IPS-15b (cell line): ENCODE measurements at regions not wholly inside any gene's neighbourhood (a gene's known extent, or its start where the extent isn't known, plus 50 kb on each side); places are given as distances from the start of the nearest gene placed in this dataset.

ENCODE experiments used
- H3K27me3 ChIP-seq: one replicate; pipeline ENCODE4 v1.6.1; 2013; ENCODE audit warnings: low read length; ENCODE audit not compliant: control insufficient read depth, insufficient read depth
- H3K36me3 ChIP-seq: one replicate; pipeline ENCODE4 v1.6.1; 2013; ENCODE audit warnings: low read length; ENCODE audit not compliant: control insufficient read depth, insufficient read depth
- H3K4me1 ChIP-seq: one replicate; pipeline ENCODE4 v1.6.1; 2013; ENCODE audit warnings: mild to moderate bottlenecking, low read length; ENCODE audit not compliant: control insufficient read depth, insufficient read depth
- H3K4me3 ChIP-seq: one replicate; pipeline ENCODE4 v1.5.1; 2013; ENCODE audit warnings: low read depth, low read length
- H3K9ac ChIP-seq: one replicate; pipeline ENCODE4 v1.6.1; 2013; ENCODE audit warnings: low read depth, mild to moderate bottlenecking, low read length
- H3K9me3 ChIP-seq: one replicate; pipeline ENCODE4 v1.6.1; 2013; ENCODE audit warnings: mild to moderate bottlenecking, low read length; ENCODE audit not compliant: control insufficient read depth, insufficient read depth

DNA sequence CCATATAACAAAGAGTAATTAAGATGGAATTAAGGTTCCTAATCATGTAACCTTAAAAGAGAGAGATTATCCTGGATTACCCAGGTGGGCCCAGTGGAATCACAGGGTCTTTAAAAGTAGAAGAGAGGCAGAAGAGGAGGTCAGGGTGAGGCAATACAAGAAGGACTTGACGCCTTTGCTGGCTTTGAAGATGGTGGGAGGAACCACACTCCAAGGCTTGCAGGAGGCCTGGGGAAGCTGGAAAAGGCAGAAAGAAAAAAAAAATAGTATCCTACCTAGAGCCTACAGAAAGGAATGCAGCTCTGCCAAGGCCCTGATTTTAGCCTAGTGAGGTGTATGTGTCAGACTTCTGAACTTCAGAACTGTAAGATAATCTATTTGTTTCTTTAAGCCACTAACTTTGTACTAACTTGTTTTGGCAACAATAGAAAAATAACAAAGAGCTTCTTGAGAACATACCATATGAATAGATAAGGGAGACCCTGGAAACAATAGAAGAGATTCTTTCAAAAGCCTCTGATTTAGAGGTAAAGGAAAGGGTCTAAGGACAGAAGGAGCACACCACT is 229.9 kb upstream of the TTC29 start:
- Histone ChIP-seq H3K4me3 (no peak overlapping the region), H3K9ac (no peak overlapping the region), H3K4me1 (no peaks in the 10 kb centered on the region), H3K36me3 (no peaks in the 10 kb centered on the region), H3K27me3 (no peaks in the 10 kb centered on the region), H3K9me3 (no peaks in the 10 kb centered on the region)

DNA sequence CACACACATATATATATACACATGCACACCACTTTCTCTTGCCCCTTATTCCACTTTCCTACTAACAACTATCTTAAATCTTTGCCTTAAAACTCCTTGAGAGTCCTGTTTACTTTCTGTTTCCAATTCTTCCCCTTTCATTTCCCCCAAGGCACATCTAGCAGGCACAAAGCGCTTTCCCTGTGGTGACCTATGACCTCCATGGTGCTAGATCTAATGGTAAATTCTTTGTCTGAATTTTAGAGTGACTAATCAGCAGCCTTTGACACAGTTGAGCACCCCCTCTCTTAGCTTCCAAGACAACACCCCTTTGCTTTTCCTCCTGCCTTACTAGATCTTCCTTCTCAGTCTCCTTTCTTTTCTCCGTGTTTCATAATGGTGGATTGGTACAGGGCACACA is 236.4 kb upstream of the TTC29 start:
- no peaks in the 10 kb centered on the region for H3K4me1 ChIP-seq
- H3K36me3 ChIP-seq: no peaks in the 10 kb centered on the region
- no peaks in the 10 kb centered on the region for H3K9me3 ChIP-seq
- H3K9ac ChIP-seq: no peak overlapping the region
- no peaks in the 10 kb centered on the region for H3K27me3 ChIP-seq
- no peak overlapping the region for H3K4me3 ChIP-seq

GRCh38 chr4:147192679-147193078 is 247.0 kb upstream of the TTC29 start:
- H3K4me1 ChIP-seq: no peaks in the 10 kb centered on the region
- no peaks in the 10 kb centered on the region for H3K36me3 ChIP-seq
- no peak overlapping the region for H3K4me3 ChIP-seq
- no peaks in the 10 kb centered on the region for H3K9me3 ChIP-seq
- H3K27me3 ChIP-seq: no peaks in the 10 kb centered on the region
- H3K9ac ChIP-seq: no peak overlapping the region

GRCh38 chr4:147194114-147194513 is 248.4 kb upstream of the TTC29 start:
- Histone ChIP-seq H3K4me1 (peaks cover 7% of the 10 kb centered on the region), H3K4me3 (no peak overlapping the region), H3K9ac (no peak overlapping the region), H3K36me3 (no peaks in the 10 kb centered on the region), H3K27me3 (no peaks in the 10 kb centered on the region), H3K9me3 (no peaks in the 10 kb centered on the region)

GRCh38 chr4:147194604-147195003 is 248.9 kb upstream of the TTC29 start:
- H3K27me3 ChIP-seq: no peaks in the 10 kb centered on the region
- H3K9me3 ChIP-seq: no peaks in the 10 kb centered on the region
- H3K9ac ChIP-seq: no peak overlapping the region
- H3K36me3 ChIP-seq: no peaks in the 10 kb centered on the region
- H3K4me1 ChIP-seq: peaks cover 7% of the 10 kb centered on the region
- no peak overlapping the region for H3K4me3 ChIP-seq

- H3K4me3 ChIP-seq: no peak overlapping the region
- peaks cover 7% of the 10 kb centered on the region for H3K4me1 ChIP-seq
- H3K27me3 ChIP-seq: no peaks in the 10 kb centered on the region
- H3K9me3 ChIP-seq: no peaks in the 10 kb centered on the region
- H3K9ac ChIP-seq: no peak overlapping the region
- no peaks in the 10 kb centered on the region for H3K36me3 ChIP-seq
Measured at GRCh38 chr4:147195386-147195785, 249.7 kb upstream of the TTC29 start.

GRCh38 chr4:147198411-147199051 is 252.9 kb upstream of the TTC29 start:
- Histone ChIP-seq H3K9me3 (no peaks in the 10 kb centered on the region), H3K27me3 (no peaks in the 10 kb centered on the region), H3K36me3 (no peaks in the 10 kb centered on the region), H3K4me3 (no peak overlapping the region), H3K9ac (no peak overlapping the region), H3K4me1 (peaks cover 7% of the 10 kb centered on the region)

GRCh38 chr4:147201016-147201415 is 255.4 kb upstream of the TTC29 start:
- Histone ChIP-seq H3K4me1 (peaks cover 7% of the 10 kb centered on the region), H3K9ac (no peak overlapping the region), H3K36me3 (no peaks in the 10 kb centered on the region), H3K27me3 (no peaks in the 10 kb centered on the region), H3K4me3 (no peak overlapping the region), H3K9me3 (no peaks in the 10 kb centered on the region)

DNA sequence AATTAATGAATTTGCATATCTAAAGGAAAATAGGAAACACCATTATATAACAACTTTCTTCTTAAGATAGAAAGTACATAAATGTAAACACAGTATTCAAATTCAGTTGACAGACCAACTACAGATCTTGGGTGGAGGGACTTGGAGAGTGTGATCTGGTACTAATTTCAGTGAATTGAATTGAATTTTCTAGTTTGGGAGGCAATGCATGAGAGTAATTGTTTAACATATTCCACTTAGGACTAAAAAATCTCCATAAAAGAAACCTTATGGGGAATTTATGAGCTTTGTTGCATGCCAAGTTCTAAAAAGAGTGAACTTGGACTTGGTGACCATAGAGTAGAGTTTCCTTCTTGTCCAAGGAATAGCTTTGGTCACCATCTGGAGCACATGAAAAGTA is 261.1 kb upstream of the TTC29 start:
- no peaks in the 10 kb centered on the region for H3K27me3 ChIP-seq
- H3K9me3 ChIP-seq: no peaks in the 10 kb centered on the region
- no peaks in the 10 kb centered on the region for H3K4me1 ChIP-seq
- H3K36me3 ChIP-seq: no peaks in the 10 kb centered on the region
- H3K9ac ChIP-seq: no peak overlapping the region
- no peak overlapping the region for H3K4me3 ChIP-seq

- no peak overlapping the region for H3K4me3 ChIP-seq
- no peaks in the 10 kb centered on the region for H3K9me3 ChIP-seq
- H3K36me3 ChIP-seq: no peaks in the 10 kb centered on the region
- no peak overlapping the region for H3K9ac ChIP-seq
- no peaks in the 10 kb centered on the region for H3K4me1 ChIP-seq
- H3K27me3 ChIP-seq: no peaks in the 10 kb centered on the region
Measured at GRCh38 chr4:147207911-147208310, 262.2 kb upstream of the TTC29 start.

- Histone ChIP-seq H3K36me3 (no peaks in the 10 kb centered on the region), H3K4me1 (no peaks in the 10 kb centered on the region)
Measured at GRCh38 chr4:147217655-147218054, 263.2 kb upstream of the EDNRA start.

GRCh38 chr4:147219145-147219544 is 261.8 kb upstream of the EDNRA start:
- H3K27me3 ChIP-seq: no peaks in the 10 kb centered on the region
- no peak overlapping the region for H3K4me3 ChIP-seq
- H3K4me1 ChIP-seq: no peaks in the 10 kb centered on the region
- H3K9ac ChIP-seq: no peak overlapping the region
- no peaks in the 10 kb centered on the region for H3K36me3 ChIP-seq
- H3K9me3 ChIP-seq: no peaks in the 10 kb centered on the region

More at GRCh38 chr4:147217655-147218054, 263.2 kb upstream of the EDNRA start:
- no peaks in the 10 kb centered on the region for H3K9me3 ChIP-seq
- no peak overlapping the region for H3K9ac ChIP-seq
- no peaks in the 10 kb centered on the region for H3K27me3 ChIP-seq
- H3K4me3 ChIP-seq: no peak overlapping the region
